ENCODE measurements at regions not wholly inside any gene's neighbourhood (a gene's known extent, or its start where the extent isn't known, plus 50 kb on each side); places are given as distances from the start of the nearest gene placed in this dataset.

DNA sequence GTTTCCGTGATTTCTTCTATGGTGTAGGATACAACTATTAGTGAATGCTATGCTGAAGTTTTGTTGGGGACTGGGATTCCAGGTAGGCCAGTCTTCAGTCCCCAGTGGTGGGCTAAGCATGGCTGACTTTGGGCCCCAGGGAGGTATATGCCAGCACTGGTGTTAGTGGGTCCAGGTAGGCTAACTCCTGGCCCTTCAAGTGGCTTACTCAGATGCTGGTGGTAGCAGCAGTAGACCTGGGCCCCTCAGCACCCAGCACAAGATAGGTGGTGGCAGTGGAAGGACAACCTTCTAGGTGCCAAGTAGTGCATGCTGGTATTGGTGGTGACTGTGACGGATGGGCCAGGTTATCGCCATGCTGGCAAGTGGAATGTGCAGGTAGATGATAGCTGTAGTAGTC is 955.1 kb downstream of the TMTC2 start:
- Histone ChIP-seq H3K9me3 (peaks cover 0 to 7% (median 0%) of the 10 kb centered on the region in 4 donors), H3K27ac (no peak overlapping the region), H3K36me3 (no peaks in the 10 kb centered on the region), H3K4me1 (no peaks in the 10 kb centered on the region), H3K4me3 (no peak overlapping the region), H3K27me3 (no peaks in the 10 kb centered on the region)
- no peak for DNase-seq (ENCODE audit: low spot score in 2 of 2)
- 82 to 93% methylated on average over 3 of the region's 3 CpGs for WGBS, 2 donors
- TF ChIP-seq POLR2A (IDR thresholded peaks at IDR 0.05) = no peak
- TF ChIP-seq, protein P1, sequence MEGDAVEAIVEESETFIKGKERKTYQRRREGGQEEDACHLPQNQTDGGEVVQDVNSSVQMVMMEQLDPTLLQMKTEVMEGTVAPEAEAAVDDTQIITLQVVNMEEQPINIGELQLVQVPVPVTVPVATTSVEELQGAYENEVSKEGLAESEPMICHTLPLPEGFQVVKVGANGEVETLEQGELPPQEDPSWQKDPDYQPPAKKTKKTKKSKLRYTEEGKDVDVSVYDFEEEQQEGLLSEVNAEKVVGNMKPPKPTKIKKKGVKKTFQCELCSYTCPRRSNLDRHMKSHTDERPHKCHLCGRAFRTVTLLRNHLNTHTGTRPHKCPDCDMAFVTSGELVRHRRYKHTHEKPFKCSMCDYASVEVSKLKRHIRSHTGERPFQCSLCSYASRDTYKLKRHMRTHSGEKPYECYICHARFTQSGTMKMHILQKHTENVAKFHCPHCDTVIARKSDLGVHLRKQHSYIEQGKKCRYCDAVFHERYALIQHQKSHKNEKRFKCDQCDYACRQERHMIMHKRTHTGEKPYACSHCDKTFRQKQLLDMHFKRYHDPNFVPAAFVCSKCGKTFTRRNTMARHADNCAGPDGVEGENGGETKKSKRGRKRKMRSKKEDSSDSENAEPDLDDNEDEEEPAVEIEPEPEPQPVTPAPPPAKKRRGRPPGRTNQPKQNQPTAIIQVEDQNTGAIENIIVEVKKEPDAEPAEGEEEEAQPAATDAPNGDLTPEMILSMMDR (IDR thresholded peaks at IDR 0.05) = no peak
- no peak for TF ChIP-seq EP300 (IDR thresholded peaks at IDR 0.05)

DNA sequence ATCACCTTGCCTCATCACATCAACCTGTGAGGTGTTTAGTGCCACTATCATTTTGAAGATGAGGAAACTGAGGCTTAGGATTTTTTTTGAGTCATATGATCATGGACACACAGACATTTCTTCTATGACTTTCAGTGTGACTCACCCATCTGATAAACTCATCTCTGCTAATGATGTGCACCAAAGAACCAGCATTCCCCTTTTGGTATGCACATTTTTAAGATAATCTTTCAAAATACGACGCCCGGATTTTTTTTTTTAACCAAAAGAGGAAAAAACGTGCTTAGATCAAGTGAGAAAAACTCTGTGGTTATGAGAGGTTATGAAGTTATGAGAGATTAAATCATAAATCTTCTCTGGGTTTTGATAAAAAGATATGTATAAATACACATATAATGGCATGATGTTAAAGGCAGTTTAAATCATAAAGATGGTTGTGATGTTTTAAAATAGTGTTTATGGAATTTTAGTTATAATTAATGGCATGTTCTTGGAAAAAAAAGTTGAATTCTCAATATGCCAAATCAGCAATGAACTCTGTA is 948.1 kb downstream of the TMTC2 start:
- no peak for DNase-seq (ENCODE audit: low spot score in 2 of 2)
- 62 to 83% methylated on average over 4 of the region's 4 CpGs for WGBS, 2 donors
- H3K36me3 ChIP-seq = no peaks in the 10 kb centered on the region

DNA sequence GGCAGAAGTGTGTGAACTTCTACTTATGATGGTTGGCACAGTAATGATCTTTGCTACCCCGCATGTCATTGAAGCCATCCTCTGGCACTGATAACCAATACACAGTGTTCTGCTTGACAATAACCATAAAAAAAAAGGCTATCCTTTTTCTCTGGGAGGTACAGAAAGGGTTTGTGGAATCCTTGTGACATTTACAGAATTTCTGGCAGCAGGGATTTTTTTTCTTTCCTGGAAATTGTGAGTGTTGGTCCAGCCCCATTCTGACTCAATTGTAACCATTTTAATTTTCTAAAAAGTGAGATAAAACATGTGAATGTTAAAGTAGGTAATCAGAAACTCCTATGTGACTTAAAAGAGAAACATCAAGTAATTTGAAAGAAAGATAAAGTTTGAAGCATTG is 943.8 kb downstream of the TMTC2 start:
- no peak for TF ChIP-seq EP300 (IDR thresholded peaks at IDR 0.05)
- no peak for TF ChIP-seq POLR2A (IDR thresholded peaks at IDR 0.05)
- TF ChIP-seq, protein P1 (IDR thresholded peaks at IDR 0.05) = no peak
- no peak for DNase-seq (ENCODE audit: low spot score in 2 of 2)
- Histone ChIP-seq H3K36me3 (no peaks in the 10 kb centered on the region), H3K9me3 (no peaks in the 10 kb centered on the region), H3K4me1 (no peaks in the 10 kb centered on the region), H3K4me3 (no peak overlapping the region), H3K27ac (no peak overlapping the region), H3K27me3 (no peaks in the 10 kb centered on the region)
- 74 to 81% methylated on average over 1 of the region's 1 CpG for WGBS, 2 donors

More for the DNA sequence above, 948.1 kb downstream of the TMTC2 start:
- Histone ChIP-seq H3K4me1 (no peaks in the 10 kb centered on the region), H3K27ac (no peak overlapping the region), H3K4me3 (no peak overlapping the region), H3K27me3 (no peaks in the 10 kb centered on the region), H3K9me3 (no peaks in the 10 kb centered on the region)
- TF ChIP-seq, protein P1 (IDR thresholded peaks at IDR 0.05) = no peak
- TF ChIP-seq EP300 (IDR thresholded peaks at IDR 0.05) (no peak), POLR2A (IDR thresholded peaks at IDR 0.05) (no peak)

DNA sequence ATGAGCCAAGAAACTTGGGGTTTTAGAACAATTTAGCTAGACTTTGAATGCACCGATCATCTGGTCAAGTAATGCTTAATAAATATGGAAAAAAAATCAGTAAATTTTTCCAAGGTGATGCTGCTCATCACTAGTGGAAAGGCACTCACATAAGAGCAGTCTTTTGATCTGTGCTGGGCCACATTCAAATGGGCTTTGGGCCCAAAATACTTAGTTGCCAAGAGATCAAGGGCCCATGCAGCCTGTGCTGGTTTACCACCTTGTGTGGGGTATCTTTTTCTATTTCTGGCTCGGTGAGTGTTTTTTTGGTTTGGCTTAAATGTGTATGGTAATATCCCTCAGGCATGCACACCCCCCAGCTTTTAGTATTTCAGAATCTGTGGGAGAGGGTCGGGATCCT is 943.2 kb downstream of the TMTC2 start:
- TF ChIP-seq EP300 (IDR thresholded peaks at IDR 0.05) = no peak
- TF ChIP-seq, protein P1 (IDR thresholded peaks at IDR 0.05) = no peak
- no peak for TF ChIP-seq POLR2A (IDR thresholded peaks at IDR 0.05)
- WGBS, 2 donors = 67 to 74% methylated on average over 3 of the region's 3 CpGs

DNA sequence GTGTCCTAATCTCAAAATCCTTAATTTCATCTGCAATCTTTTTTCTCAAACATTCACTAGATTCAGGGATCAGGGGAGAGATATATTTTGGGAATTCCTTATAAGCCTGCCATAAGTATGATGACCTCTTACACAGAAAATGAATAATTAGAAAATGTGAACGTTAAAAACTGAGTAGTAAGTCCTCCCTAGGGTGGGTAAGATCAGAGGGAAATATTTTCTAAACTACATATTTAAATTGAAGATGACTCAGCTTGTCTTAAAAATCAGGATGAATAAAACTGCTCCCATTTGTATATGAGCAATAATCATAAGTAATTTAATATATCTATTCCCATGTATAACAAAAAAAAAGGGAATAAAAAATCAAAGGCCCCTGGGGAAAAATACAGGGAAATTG is 935.5 kb downstream of the TMTC2 start:
- no peaks in the 10 kb centered on the region for H3K4me1 ChIP-seq
- H3K4me3 ChIP-seq = no peak overlapping the region
- TF ChIP-seq EP300 (IDR thresholded peaks at IDR 0.05) (no peak), POLR2A (IDR thresholded peaks at IDR 0.05) (no peak)
- TF ChIP-seq, protein P1 (IDR thresholded peaks at IDR 0.05) = no peak
- H3K27me3 ChIP-seq = no peaks in the 10 kb centered on the region
- no peaks in the 10 kb centered on the region for H3K36me3 ChIP-seq
- no peak overlapping the region for H3K27ac ChIP-seq
- no peaks in the 10 kb centered on the region for H3K9me3 ChIP-seq
- WGBS, 2 donors = 27 to 33% methylated on average over 1 of the region's 1 CpG
- no peak for DNase-seq (ENCODE audit: low spot score in 2 of 2)

More for the DNA sequence above, 943.2 kb downstream of the TMTC2 start:
- Histone ChIP-seq H3K9me3 (no peaks in the 10 kb centered on the region), H3K36me3 (no peaks in the 10 kb centered on the region), H3K4me1 (no peaks in the 10 kb centered on the region), H3K4me3 (no peak overlapping the region), H3K27ac (no peak overlapping the region), H3K27me3 (no peaks in the 10 kb centered on the region)
- DNase-seq (ENCODE audit: low spot score in 2 of 2) = no peak
